Liver (tissue), 3 donors: ENCODE measurements at regions not wholly inside any gene's neighbourhood (a gene's known extent, or its start where the extent isn't known, plus 50 kb on each side); places are given as distances from the start of the nearest gene placed in this dataset.

Experiments used
- CTCF ChIP-seq: fragments of 150-350 bp; IDR thresholded peaks from 2 replicates; pipeline ENCODE4 v1.5.1; 2017; ENCODE audit warnings: improper control_type of control experiment, low read depth, low read length; ENCODE audit not compliant: missing input control
- JUND ChIP-seq, 2 donors: IDR thresholded peaks; 2 replicates each; pipeline ENCODE4 v1.6.1; 2016; ENCODE audit warnings: antibody characterized with exemption in 2 of 2
- MAX ChIP-seq: IDR thresholded peaks from 2 replicates; pipeline ENCODE4 v1.6.1; 2016; ENCODE audit warnings: antibody characterized with exemption
- RAD21 ChIP-seq, 2 donors: IDR thresholded peaks; 2 replicates each; pipeline ENCODE4 v1.6.1; 2016; ENCODE audit warnings: antibody characterized with exemption in 2 of 2, mild to moderate bottlenecking in 2 of 2
- REST ChIP-seq: IDR thresholded peaks from 2 replicates; pipeline ENCODE4 v1.6.1; 2016; ENCODE audit warnings: antibody characterized with exemption, mild to moderate bottlenecking
- TAF1 ChIP-seq: conservative IDR thresholded peaks from 2 replicates; pipeline ENCODE4 v1.6.1; 2016; ENCODE audit warnings: antibody characterized with exemption, mild to moderate bottlenecking
- donor health status: healthy.
- donor health status: healthy.

- TF ChIP-seq CTCF (no peak), RAD21 (IDR thresholded peaks at IDR 0.05) (no peak), REST (no peak), MAX (no peak), TAF1 (no peak), JUND (IDR thresholded peaks at IDR 0.05) (no peak)
These were observed 88.3 kb upstream of the COL21A1 start for GRCh38 chr6:56335726-56336125.
